ENCODE measurements at regions not wholly inside any gene's neighbourhood (a gene's known extent, or its start where the extent isn't known, plus 50 kb on each side); places are given as distances from the start of the nearest gene placed in this dataset.

GRCh38 chr15:60096157-60096556 is 92.0 kb downstream of the FOXB1 start:
- no peaks in the 10 kb centered on the region for H3K4me1 ChIP-seq (ENCODE audit: control insufficient read depth in 1 of 2, insufficient read depth in 2 of 2, low read length in 2 of 2)
- H3K9me3 ChIP-seq (ENCODE audit: control insufficient read depth in 1 of 2, low read length in 2 of 2): no peaks in the 10 kb centered on the region
- no peaks in the 10 kb centered on the region for H3K27me3 ChIP-seq (ENCODE audit: low read depth, low read length)
- H3K27ac ChIP-seq (ENCODE audit: low read length): no peak overlapping the region
- no peak overlapping the region for H3K4me3 ChIP-seq (ENCODE audit: low read depth in 1 of 2, low read length in 2 of 2)
- H3K36me3 ChIP-seq (ENCODE audit: control insufficient read depth in 1 of 2, insufficient read depth in 2 of 2, low read length in 2 of 2): no peaks in the 10 kb centered on the region

GRCh38 chr15:60101416-60101815 is 97.3 kb downstream of the FOXB1 start:
- no peaks in the 10 kb centered on the region for H3K27me3 ChIP-seq (ENCODE audit: low read depth, low read length)
- no peaks in the 10 kb centered on the region for H3K4me1 ChIP-seq (ENCODE audit: control insufficient read depth in 1 of 2, insufficient read depth in 2 of 2, low read length in 2 of 2)
- H3K27ac ChIP-seq (ENCODE audit: low read length): no peak overlapping the region
- H3K36me3 ChIP-seq (ENCODE audit: control insufficient read depth in 1 of 2, insufficient read depth in 2 of 2, low read length in 2 of 2): no peaks in the 10 kb centered on the region
- H3K9me3 ChIP-seq (ENCODE audit: control insufficient read depth in 1 of 2, low read length in 2 of 2): no peaks in the 10 kb centered on the region
- no peak overlapping the region for H3K4me3 ChIP-seq (ENCODE audit: low read depth in 1 of 2, low read length in 2 of 2)

- H3K36me3 ChIP-seq (ENCODE audit: control insufficient read depth in 1 of 2, insufficient read depth in 2 of 2, low read length in 2 of 2): no peaks in the 10 kb centered on the region
- H3K4me1 ChIP-seq (ENCODE audit: control insufficient read depth in 1 of 2, insufficient read depth in 2 of 2, low read length in 2 of 2): no peaks in the 10 kb centered on the region
- H3K9me3 ChIP-seq (ENCODE audit: control insufficient read depth in 1 of 2, low read length in 2 of 2): no peaks in the 10 kb centered on the region
- H3K27me3 ChIP-seq (ENCODE audit: low read depth, low read length): no peaks in the 10 kb centered on the region
- no peak overlapping the region for H3K4me3 ChIP-seq (ENCODE audit: low read depth in 1 of 2, low read length in 2 of 2)
- H3K27ac ChIP-seq (ENCODE audit: low read length): no peak overlapping the region
Observed at GRCh38 chr15:60102748-60103147, 98.6 kb downstream of the FOXB1 start.

DNA sequence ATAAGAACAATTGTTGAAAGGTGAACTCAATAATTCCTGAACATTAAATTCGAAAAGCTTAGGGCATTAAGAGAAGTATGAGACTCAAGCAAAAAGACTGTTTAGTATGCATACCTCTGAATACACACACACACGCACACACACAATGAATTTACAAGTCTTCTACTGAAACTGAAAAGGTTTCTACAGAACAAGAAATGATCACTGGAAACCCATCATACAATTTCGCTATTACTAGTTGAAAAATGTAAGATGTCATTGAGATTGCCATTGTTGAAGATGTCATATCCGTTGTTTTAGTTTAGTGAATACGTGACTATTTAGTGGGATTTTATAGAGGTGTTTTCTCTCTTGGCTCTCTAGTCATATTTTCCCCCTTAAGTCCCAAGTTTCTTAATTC is 106.8 kb downstream of the FOXB1 start:
- Histone ChIP-seq H3K9me3 (ENCODE audit: control insufficient read depth in 1 of 2, low read length in 2 of 2) (no peaks in the 10 kb centered on the region), H3K27me3 (ENCODE audit: low read depth, low read length) (no peaks in the 10 kb centered on the region), H3K27ac (ENCODE audit: low read length) (no peak overlapping the region), H3K4me1 (ENCODE audit: control insufficient read depth in 1 of 2, insufficient read depth in 2 of 2, low read length in 2 of 2) (no peaks in the 10 kb centered on the region), H3K4me3 (ENCODE audit: low read depth in 1 of 2, low read length in 2 of 2) (no peak overlapping the region), H3K36me3 (ENCODE audit: control insufficient read depth in 1 of 2, insufficient read depth in 2 of 2, low read length in 2 of 2) (no peaks in the 10 kb centered on the region)

GRCh38 chr15:60115579-60116380 is 111.7 kb downstream of the FOXB1 start:
- no peaks in the 10 kb centered on the region for H3K36me3 ChIP-seq (ENCODE audit: control insufficient read depth in 1 of 2, insufficient read depth in 2 of 2, low read length in 2 of 2)
- H3K9me3 ChIP-seq (ENCODE audit: control insufficient read depth in 1 of 2, low read length in 2 of 2): no peaks in the 10 kb centered on the region
- H3K4me1 ChIP-seq (ENCODE audit: control insufficient read depth in 1 of 2, insufficient read depth in 2 of 2, low read length in 2 of 2): no peaks in the 10 kb centered on the region
- no peak overlapping the region for H3K4me3 ChIP-seq (ENCODE audit: low read depth in 1 of 2, low read length in 2 of 2)
- H3K27me3 ChIP-seq (ENCODE audit: low read depth, low read length): no peaks in the 10 kb centered on the region
- no peak overlapping the region for H3K27ac ChIP-seq (ENCODE audit: low read length)

DNA sequence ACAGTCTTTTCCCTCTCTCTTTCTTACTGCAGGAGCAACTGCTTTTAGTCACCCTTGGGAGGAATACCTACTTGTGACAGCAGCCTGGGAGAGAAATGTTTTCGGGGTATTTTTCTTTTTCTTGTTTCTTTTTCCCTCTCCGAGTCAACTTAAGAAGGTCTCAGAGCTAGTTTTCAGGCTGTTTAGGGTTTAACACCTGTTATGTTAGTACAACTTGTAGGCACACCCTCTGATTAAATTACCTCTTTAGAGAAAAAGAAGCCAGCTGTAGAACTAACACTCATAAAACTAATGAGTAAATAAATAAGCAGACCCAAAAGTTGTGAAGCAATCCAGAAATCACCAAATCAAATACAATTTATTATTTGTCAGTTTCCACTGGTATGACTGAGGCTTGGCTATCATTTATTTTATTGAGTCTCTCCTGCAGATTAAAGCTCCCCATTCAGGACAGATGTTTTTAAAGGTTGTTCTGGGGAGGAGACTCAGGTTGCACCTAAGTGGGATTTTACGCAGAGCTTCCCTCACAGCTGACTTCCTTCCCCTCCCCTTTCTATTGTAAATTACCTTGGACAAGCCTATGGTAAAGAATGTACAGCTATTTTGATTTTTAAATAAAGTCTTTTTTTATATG is 112.5 kb downstream of the FOXB1 start:
- H3K4me1 ChIP-seq (ENCODE audit: control insufficient read depth in 1 of 2, insufficient read depth in 2 of 2, low read length in 2 of 2): no peaks in the 10 kb centered on the region
- H3K9me3 ChIP-seq (ENCODE audit: control insufficient read depth in 1 of 2, low read length in 2 of 2): no peaks in the 10 kb centered on the region
- no peaks in the 10 kb centered on the region for H3K36me3 ChIP-seq (ENCODE audit: control insufficient read depth in 1 of 2, insufficient read depth in 2 of 2, low read length in 2 of 2)
- no peak overlapping the region for H3K4me3 ChIP-seq (ENCODE audit: low read depth in 1 of 2, low read length in 2 of 2)
- no peak overlapping the region for H3K27ac ChIP-seq (ENCODE audit: low read length)
- H3K27me3 ChIP-seq (ENCODE audit: low read depth, low read length): no peaks in the 10 kb centered on the region

- no peak overlapping the region for H3K27ac ChIP-seq (ENCODE audit: low read length)
- no peaks in the 10 kb centered on the region for H3K36me3 ChIP-seq (ENCODE audit: control insufficient read depth in 1 of 2, insufficient read depth in 2 of 2, low read length in 2 of 2)
- no peak overlapping the region for H3K4me3 ChIP-seq (ENCODE audit: low read depth in 1 of 2, low read length in 2 of 2)
- H3K9me3 ChIP-seq (ENCODE audit: control insufficient read depth in 1 of 2, low read length in 2 of 2): no peaks in the 10 kb centered on the region
- H3K4me1 ChIP-seq (ENCODE audit: control insufficient read depth in 1 of 2, insufficient read depth in 2 of 2, low read length in 2 of 2): no peaks in the 10 kb centered on the region
- no peaks in the 10 kb centered on the region for H3K27me3 ChIP-seq (ENCODE audit: low read depth, low read length)
Observed at GRCh38 chr15:60118146-60118545, 114.0 kb downstream of the FOXB1 start.

GRCh38 chr15:60118626-60119025 is 114.5 kb downstream of the FOXB1 start:
- no peaks in the 10 kb centered on the region for H3K9me3 ChIP-seq (ENCODE audit: control insufficient read depth in 1 of 2, low read length in 2 of 2)
- no peaks in the 10 kb centered on the region for H3K36me3 ChIP-seq (ENCODE audit: control insufficient read depth in 1 of 2, insufficient read depth in 2 of 2, low read length in 2 of 2)
- H3K4me3 ChIP-seq (ENCODE audit: low read depth in 1 of 2, low read length in 2 of 2): no peak overlapping the region
- H3K27me3 ChIP-seq (ENCODE audit: low read depth, low read length): no peaks in the 10 kb centered on the region
- H3K4me1 ChIP-seq (ENCODE audit: control insufficient read depth in 1 of 2, insufficient read depth in 2 of 2, low read length in 2 of 2): no peaks in the 10 kb centered on the region
- no peak overlapping the region for H3K27ac ChIP-seq (ENCODE audit: low read length)

- H3K9me3 ChIP-seq (ENCODE audit: control insufficient read depth in 1 of 2, low read length in 2 of 2): no peaks in the 10 kb centered on the region
- H3K27ac ChIP-seq (ENCODE audit: low read length): no peak overlapping the region
- H3K4me1 ChIP-seq (ENCODE audit: control insufficient read depth in 1 of 2, insufficient read depth in 2 of 2, low read length in 2 of 2): no peaks in the 10 kb centered on the region
- no peaks in the 10 kb centered on the region for H3K36me3 ChIP-seq (ENCODE audit: control insufficient read depth in 1 of 2, insufficient read depth in 2 of 2, low read length in 2 of 2)
- H3K27me3 ChIP-seq (ENCODE audit: low read depth, low read length): no peaks in the 10 kb centered on the region
- no peak overlapping the region for H3K4me3 ChIP-seq (ENCODE audit: low read depth in 1 of 2, low read length in 2 of 2)
Observed at GRCh38 chr15:60119101-60119500, 115.0 kb downstream of the FOXB1 start.

DNA sequence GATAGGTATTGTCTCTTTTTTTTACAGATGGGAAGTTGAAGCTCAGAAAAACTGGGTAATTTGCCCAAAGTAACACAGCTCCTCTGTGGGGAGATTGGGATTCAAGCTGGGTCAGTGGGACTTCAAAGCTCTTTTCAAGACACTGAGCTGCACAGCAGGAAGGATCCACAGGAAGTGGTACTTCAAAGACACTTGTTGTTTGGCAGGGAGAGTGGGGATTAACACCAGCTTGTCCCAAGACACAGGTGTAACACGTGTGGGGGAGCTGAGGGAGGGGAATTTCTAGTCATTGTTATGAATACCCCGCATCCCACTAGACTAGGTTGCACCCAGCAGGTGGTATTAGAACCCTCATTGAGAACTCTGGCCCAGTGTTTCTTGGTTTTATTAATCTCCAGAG is 116.0 kb downstream of the FOXB1 start:
- no peaks in the 10 kb centered on the region for H3K27me3 ChIP-seq (ENCODE audit: low read depth, low read length)

DNA sequence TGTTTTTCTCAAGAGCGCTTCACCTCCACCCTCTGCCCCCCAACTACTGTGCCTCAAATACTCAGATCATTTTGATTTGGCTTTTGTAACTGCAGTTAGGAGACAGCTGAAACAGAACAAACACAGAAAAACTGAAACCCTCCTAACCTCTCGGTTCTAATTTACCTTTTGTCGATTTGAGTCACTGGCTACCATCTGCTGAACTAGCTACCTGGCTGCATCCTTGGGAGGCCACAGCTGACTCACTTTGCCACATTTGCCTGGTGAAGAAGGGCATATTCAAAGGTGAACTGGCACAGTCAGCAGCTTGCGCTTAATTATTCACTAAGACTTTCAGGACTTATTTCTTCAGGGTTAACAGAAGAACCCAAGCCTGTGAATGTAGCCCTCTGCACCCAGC is 117.7 kb downstream of the FOXB1 start:
- Histone ChIP-seq H3K4me1 (ENCODE audit: control insufficient read depth in 1 of 2, insufficient read depth in 2 of 2, low read length in 2 of 2) (no peaks in the 10 kb centered on the region), H3K36me3 (ENCODE audit: control insufficient read depth in 1 of 2, insufficient read depth in 2 of 2, low read length in 2 of 2) (no peaks in the 10 kb centered on the region), H3K9me3 (ENCODE audit: control insufficient read depth in 1 of 2, low read length in 2 of 2) (no peaks in the 10 kb centered on the region), H3K4me3 (ENCODE audit: low read depth in 1 of 2, low read length in 2 of 2) (no peak overlapping the region), H3K27me3 (ENCODE audit: low read depth, low read length) (no peaks in the 10 kb centered on the region), H3K27ac (ENCODE audit: low read length) (no peak overlapping the region)

More for the DNA sequence above, 116.0 kb downstream of the FOXB1 start:
- no peaks in the 10 kb centered on the region for H3K9me3 ChIP-seq (ENCODE audit: control insufficient read depth in 1 of 2, low read length in 2 of 2)
- no peaks in the 10 kb centered on the region for H3K4me1 ChIP-seq (ENCODE audit: control insufficient read depth in 1 of 2, insufficient read depth in 2 of 2, low read length in 2 of 2)
- no peaks in the 10 kb centered on the region for H3K36me3 ChIP-seq (ENCODE audit: control insufficient read depth in 1 of 2, insufficient read depth in 2 of 2, low read length in 2 of 2)
- H3K4me3 ChIP-seq (ENCODE audit: low read depth in 1 of 2, low read length in 2 of 2): no peak overlapping the region
- no peak overlapping the region for H3K27ac ChIP-seq (ENCODE audit: low read length)

- H3K4me3 ChIP-seq (ENCODE audit: low read depth in 1 of 2, low read length in 2 of 2): no peak overlapping the region
- no peaks in the 10 kb centered on the region for H3K4me1 ChIP-seq (ENCODE audit: control insufficient read depth in 1 of 2, insufficient read depth in 2 of 2, low read length in 2 of 2)
- H3K27ac ChIP-seq (ENCODE audit: low read length): no peak overlapping the region
- no peaks in the 10 kb centered on the region for H3K27me3 ChIP-seq (ENCODE audit: low read depth, low read length)
- H3K9me3 ChIP-seq (ENCODE audit: control insufficient read depth in 1 of 2, low read length in 2 of 2): no peaks in the 10 kb centered on the region
- no peaks in the 10 kb centered on the region for H3K36me3 ChIP-seq (ENCODE audit: control insufficient read depth in 1 of 2, insufficient read depth in 2 of 2, low read length in 2 of 2)
Observed at GRCh38 chr15:60122691-60123090, 118.6 kb downstream of the FOXB1 start.
